C4-2B (cell line): ENCODE measurements at regions not wholly inside any gene's neighbourhood (a gene's known extent, or its start where the extent isn't known, plus 50 kb on each side); places are given as distances from the start of the nearest gene placed in this dataset.

Experiments
- H3K27ac ChIP-seq: fragments of 450-650 bp; 2 replicates; pipeline ENCODE4 v1.5.1; 2017
- CTCF ChIP-seq: fragments of 450-650 bp; conservative IDR thresholded peaks from 2 replicates; pipeline ENCODE4 v1.5.1; 2017; ENCODE audit warnings: mild to moderate bottlenecking
- ZFX ChIP-seq: fragments of 450-650 bp; IDR thresholded peaks from 2 replicates; pipeline ENCODE4 v1.6.1; 2017

- H3K27ac ChIP-seq, result no peak overlapping the region
- TF ChIP-seq ZFX (no peak), CTCF (no peak)
Measured at GRCh38 chr6:117210279-117210678, 55.1 kb upstream of the VGLL2 start.

GRCh38 chr6:117215353-117216090 is 49.8 kb upstream of the VGLL2 start:
- no peak overlapping the region for H3K27ac ChIP-seq
- TF ChIP-seq ZFX, result no peak
- no peak for TF ChIP-seq CTCF
